DOHH2 (cell line): ENCODE measurements at regions not wholly inside any gene's neighbourhood (a gene's known extent, or its start where the extent isn't known, plus 50 kb on each side); places are given as distances from the start of the nearest gene placed in this dataset.

Experiments
- EZH2phosphoT487 ChIP-seq: fragments of 200-600 bp; sonication (generic); IDR thresholded peaks from 2 replicates; pipeline ENCODE4 v1.6.1; 2017; ENCODE audit warnings: borderline replicate concordance, mild to moderate bottlenecking, antibody characterized with exemption, low read length, moderate library complexity, mixed read lengths
- TF ChIP-seq, protein P1 (sequence below): fragments of 200-600 bp; sonication (generic); IDR thresholded peaks from one replicate; pipeline ENCODE4 v1.5.1; 2014; ENCODE audit warnings: antibody characterized with exemption, mild to moderate bottlenecking, low read depth, low read length; ENCODE audit not compliant: poor library complexity, severe bottlenecking

DNA sequence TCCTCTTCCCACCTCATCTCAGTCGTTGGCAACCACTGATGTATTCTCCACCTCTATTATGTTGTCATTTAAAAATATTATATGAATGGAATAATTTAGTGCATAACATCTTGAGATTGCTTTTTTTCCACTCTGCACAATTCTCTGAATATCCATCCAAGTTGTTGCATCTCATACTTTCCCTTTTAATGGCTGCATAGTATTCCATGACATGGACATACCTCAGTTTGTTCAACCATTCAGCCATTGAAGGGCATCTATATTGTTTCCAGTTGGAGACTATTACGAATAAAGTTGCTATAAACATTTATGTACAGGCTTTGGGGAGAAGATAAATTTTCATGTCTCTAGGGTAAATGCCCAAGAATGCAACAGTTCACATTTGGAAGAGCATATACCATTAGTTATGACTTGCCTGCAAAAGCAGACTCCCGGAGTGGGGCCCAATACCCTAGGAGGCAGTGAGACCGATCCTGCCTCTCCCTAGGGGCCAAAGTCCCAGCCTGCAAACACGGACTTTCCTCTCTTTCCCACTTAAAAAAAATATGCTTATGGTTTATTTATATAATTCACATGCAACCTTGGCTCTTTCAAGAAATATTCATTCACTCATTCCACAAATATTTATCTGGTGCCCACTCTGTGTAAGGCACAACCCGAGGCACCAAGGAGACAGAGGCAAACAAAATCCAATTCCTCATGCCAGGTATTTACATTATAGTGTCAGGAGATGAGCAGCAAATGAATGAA lies 227.0 kb upstream of the PMEPA1 start:
- TF ChIP-seq, protein P1, sequence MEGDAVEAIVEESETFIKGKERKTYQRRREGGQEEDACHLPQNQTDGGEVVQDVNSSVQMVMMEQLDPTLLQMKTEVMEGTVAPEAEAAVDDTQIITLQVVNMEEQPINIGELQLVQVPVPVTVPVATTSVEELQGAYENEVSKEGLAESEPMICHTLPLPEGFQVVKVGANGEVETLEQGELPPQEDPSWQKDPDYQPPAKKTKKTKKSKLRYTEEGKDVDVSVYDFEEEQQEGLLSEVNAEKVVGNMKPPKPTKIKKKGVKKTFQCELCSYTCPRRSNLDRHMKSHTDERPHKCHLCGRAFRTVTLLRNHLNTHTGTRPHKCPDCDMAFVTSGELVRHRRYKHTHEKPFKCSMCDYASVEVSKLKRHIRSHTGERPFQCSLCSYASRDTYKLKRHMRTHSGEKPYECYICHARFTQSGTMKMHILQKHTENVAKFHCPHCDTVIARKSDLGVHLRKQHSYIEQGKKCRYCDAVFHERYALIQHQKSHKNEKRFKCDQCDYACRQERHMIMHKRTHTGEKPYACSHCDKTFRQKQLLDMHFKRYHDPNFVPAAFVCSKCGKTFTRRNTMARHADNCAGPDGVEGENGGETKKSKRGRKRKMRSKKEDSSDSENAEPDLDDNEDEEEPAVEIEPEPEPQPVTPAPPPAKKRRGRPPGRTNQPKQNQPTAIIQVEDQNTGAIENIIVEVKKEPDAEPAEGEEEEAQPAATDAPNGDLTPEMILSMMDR: no peak
- no peak for TF ChIP-seq EZH2phosphoT487
